GM21529 (cell line): ENCODE measurements at regions not wholly inside any gene's neighbourhood (a gene's known extent, or its start where the extent isn't known, plus 50 kb on each side); places are given as distances from the start of the nearest gene placed in this dataset.
"Not testable (repeated sequence)": the region's sequence is repeated elsewhere in the genome, so short reads cannot be mapped to it uniquely, and the experiment has no call there.

Experiments used
- ATAC-seq: cut with Tn5 transposase; IDR thresholded peaks from one replicate; pipeline ENCODE4 v1.9.1; 2021; ENCODE audit not compliant: unreplicated experiment

DNA sequence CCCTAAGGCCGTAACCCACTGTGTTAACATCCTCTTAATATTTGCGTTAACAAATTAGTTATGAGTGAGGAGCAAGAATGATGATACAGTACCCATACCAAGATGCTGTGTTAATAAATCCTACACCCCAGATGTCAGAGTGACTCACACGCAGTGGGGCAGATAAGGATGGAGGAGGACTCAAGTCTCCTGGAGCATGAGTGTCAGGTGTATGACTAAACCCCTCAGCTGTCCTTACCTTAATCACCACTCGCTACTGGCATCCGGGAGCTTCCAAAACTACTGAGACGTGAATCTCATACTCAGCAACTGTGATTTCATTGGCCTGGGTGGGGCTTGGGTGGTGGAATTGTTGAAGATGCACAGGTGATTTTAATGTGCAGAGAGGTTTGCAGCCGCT is 131.3 kb upstream of the MTHFD1L start:
- no peak for ATAC-seq

GRCh38 chr6:150735341-150735851 is 130.1 kb upstream of the MTHFD1L start:
- ATAC-seq: no peak

DNA sequence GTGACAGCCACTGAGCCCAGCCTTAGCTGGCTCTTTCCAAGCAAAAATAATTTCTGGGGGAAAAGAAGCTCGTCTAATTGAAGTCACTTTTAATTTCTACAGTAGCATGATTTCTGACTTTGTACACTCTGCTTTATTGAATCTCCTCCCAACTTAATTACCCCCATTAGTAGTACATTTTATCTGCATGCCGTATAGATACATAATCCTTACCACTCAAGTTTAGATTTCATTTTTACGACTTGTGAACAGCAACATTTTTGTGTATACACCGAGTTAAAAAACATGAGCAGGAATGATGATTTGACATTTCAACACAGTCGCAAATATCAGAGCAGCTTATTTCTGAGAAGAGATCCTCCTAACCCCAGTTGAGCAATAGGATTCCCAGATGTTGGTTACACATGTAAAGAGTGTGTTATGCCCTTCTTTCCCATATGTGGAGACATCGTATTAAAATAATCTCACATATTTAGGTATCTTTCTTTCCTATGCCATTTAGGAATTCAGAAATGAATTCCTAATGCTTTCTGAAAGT is 127.3 kb upstream of the MTHFD1L start:
- ATAC-seq: no peak

- no peak for ATAC-seq
Measured at GRCh38 chr6:150739711-150740349, 125.7 kb upstream of the MTHFD1L start.

DNA sequence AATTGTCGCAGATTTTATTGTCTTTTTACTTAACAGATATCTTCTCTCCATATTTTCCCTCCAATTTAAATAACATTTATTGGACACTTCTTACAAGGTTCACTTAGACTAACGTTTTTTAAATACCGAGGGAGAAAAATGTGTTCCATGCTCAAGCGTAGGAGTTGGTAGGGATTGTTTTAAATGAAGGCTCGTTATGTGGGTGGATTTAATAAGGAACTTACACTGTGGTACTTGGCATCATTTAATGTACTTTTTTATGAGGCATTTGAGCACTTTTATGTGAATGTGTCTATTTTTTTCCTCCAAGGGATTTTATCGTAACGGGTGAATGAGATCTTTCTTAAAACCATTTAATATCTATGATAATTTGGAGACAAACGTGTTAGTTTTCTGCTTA is 125.0 kb upstream of the MTHFD1L start:
- no peak for ATAC-seq

DNA sequence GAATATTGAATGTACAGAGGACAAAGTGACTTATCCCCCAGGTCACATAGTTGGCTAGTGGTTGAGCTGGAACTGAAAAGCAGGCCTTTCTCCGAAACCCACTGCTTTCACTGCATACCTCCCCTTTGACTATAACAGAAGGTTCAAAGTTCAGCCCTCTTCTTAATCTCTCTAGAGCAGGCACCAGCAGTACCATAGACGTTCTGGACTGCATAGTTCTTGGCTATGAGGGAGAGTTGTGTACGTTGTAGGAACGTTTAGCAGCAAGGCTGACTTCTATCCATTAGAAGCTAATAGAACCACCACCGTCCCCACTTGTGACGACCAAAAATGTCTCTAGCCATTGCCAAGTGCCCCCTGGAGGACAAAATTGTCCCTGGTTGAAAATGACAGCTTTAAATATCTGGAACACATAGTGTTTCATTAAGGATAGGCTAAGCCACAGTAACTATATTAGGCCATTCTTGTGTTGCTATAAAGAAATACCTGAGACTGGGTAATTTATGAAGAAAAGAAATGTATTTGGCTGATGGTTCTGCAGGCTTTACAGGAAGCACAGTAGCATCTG is 123.8 kb upstream of the MTHFD1L start:
- ATAC-seq: peak; percentile 49

- ATAC-seq: no peak
Measured at GRCh38 chr6:150744522-150745260, 120.8 kb upstream of the MTHFD1L start.

- ATAC-seq: no peak
Measured at GRCh38 chr6:150745896-150746295, 119.6 kb upstream of the MTHFD1L start.

DNA sequence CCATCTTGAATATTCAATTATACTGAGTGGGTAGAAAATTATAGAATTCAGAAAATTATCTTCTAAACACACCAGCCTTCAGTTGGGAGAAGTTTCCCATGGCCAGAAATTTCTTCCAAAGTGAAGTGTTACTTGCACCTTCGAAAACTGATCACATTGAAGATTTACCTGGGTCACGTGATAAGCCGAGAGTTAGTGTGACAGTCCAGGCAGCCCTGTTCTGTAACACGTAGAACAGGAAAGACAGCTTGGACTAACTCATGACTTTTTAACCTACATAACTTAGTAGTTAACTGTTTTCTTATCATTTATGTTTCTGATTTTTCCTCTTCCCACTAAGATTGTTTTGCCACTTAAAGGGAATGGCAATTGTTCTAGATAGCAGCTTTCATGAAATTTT is 118.3 kb upstream of the MTHFD1L start:
- ATAC-seq: no peak

GRCh38 chr6:150749091-150749670 is 116.3 kb upstream of the MTHFD1L start:
- ATAC-seq: no peak

GRCh38 chr6:150751296-150751695 is 114.2 kb upstream of the MTHFD1L start:
- ATAC-seq: no peak

- ATAC-seq: no peak
Measured at GRCh38 chr6:150752409-150752808, 113.1 kb upstream of the MTHFD1L start.

DNA sequence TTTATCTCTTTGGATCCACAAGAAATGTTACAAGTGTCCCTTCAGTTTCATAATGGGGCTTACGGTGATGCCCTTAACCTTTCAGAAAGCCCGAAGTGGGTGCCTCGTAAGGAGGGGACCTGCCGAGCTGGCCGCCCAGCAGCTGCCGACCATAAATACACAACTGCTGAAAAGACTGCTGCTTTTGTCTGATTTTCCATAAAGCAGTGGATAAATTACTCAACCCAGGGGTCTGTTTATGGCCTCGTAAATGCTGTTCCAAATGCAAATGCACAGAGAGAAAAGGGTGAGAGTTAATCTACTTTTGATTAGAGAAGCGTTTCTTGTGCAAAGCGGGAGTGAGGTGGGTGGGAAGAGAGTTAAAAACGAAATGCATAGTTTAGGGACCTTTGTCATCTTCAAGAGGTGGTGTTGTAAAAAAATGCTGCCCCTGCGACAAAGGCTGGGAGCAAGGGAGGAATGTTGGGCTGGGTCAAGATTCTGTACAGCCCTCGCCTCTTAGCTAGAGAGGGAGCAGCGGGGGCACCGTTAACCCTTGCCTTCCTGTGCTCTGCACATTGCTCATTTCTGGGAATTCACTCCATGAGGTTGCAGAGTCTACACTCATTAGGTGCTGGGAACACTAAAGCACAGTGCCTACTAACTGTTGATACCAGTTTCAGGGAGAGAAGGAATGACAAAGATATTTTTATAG is 112.0 kb upstream of the MTHFD1L start:
- no peak for ATAC-seq

DNA sequence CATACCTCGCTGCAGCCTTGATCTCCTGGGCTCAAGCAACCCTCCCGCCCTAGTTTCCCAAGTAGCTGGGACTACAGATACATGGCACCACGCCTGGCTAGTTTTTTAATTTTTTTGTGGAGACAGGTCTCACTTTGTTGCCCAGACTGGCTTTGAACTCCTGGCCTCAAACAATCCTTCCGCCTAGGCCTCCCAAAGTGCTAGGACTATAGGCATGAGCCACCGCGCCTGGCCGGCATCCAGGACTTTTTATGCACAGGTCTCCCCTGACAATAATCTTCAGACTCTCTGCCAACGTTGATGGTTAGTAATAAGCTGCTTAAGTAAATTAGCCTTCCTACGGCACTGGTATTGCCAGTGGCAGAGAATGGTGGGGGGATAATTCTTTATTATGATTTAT is 110.5 kb upstream of the MTHFD1L start:
- ATAC-seq: no peak

- no peak for ATAC-seq
Measured at GRCh38 chr6:150755524-150755923, 110.0 kb upstream of the MTHFD1L start.

- ATAC-seq: no peak
Measured at GRCh38 chr6:150756173-150756572, 109.3 kb upstream of the MTHFD1L start.

DNA sequence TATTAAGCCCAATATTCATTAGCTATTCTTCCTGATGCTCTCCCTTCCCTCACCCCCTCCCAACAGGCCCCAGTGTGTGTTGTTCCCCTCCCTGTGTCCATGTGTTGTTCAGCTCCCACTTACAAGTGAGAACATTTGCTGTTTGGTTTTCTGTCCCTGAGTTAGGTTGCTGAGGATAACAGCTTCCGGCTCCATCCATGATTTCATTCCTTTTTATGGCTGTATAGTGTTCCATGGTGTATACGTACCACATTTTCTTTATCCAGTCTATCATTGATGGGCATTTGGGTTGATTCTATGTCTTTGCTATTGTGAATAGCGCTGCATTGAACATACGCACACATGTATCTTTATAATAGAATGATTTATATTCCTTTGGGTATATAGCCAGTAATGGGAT is 107.7 kb upstream of the MTHFD1L start:
- ATAC-seq: not testable (repeated sequence)

DNA sequence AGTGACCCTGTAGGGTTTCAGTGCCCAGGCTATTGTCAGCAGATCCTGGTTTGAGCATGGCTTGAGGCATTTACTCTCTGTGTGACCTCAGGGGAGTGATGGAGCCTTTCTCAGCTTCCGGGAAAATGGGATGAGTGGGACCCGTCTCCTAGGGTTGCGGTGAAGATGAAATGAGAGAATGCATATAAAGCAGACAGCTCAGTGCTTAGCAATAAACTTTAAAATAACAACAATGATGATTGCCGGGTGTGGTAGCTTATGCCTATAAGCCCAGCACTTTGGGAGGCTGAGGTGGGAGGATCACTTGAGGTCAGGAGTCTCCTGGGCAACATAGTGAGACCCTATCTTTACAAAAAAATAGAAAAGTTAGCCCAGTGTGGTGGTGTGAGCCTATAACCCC is 106.0 kb upstream of the MTHFD1L start:
- ATAC-seq: no peak

- ATAC-seq: no peak
Measured at GRCh38 chr6:150761771-150762170, 103.7 kb upstream of the MTHFD1L start.

DNA sequence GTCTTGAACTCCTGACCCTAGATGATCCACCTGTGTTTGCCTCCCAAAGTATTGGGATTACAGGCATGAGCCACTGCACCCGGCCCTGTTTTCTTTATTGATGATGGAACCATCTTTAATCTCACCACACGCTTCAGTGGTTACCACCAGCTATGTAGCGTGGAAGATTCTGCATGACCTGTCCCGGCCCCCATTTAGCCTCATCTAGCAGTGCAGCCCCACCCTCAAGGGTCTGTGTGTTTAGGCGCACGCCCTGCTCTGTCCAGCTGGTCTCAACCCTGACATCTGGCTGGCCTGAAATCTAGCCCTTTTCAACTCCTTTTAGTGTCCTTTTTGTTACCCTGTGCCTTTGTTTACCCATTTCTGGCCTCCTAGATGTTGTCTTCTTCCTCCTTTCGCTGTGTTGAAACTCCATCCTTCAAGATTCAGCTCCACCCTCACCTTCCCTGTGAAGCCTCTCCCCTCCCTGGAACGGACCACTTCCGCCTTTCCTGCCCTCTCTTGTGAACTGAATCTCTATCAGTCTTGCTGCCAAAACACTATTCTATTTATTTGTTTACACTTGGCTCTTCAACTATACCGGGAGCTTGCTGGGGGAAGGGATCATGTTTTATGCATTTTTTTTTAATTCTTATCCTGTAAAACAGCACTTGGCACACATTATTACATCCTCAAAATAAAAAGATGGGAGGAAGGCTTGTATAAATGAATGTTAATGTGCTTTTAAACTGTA is 101.0 kb upstream of the MTHFD1L start:
- peak; percentile 6 for ATAC-seq
